ENCODE measurements at regions not wholly inside any gene's neighbourhood (a gene's known extent, or its start where the extent isn't known, plus 50 kb on each side); places are given as distances from the start of the nearest gene placed in this dataset.
"Not testable (repeated sequence)": the region's sequence is repeated elsewhere in the genome, so short reads cannot be mapped to it uniquely, and the experiment has no call there.

DNA sequence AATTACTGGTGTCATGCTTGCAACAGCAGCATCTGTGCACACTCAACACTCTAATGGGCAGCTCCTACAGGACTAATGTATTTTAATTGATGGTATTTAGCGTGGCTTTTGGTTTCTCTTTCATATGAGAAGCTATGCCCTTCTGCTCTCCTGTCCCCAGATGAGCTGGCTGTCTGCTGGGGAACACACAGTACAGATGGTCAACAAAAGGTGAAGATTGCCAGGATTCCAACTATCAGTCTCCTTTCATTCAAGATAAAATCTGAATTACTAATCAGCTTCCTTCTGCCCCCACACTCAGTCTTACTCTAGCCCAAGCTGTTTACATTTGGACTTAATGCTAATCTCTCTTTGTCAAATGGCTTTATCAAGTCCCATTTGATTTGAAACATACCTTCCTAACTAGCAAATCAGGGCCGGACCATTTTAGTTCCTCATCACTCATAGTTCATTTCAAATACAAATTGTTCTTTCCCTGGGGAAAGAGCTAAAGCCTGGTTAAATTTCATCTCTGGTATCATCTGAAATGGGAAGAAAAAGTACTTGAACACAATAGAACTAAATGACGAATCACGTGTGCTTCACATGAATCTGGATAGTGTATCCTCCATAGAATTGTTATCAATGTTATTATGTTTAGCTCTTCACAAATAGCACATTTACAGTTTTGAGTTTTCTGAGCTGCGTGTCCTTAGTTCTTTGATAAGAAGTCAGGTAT, 988.0 kb downstream of the PCDH17 start:
- DNase-seq (ENCODE audit: low read depth in 2 of 2) = no peak

DNA sequence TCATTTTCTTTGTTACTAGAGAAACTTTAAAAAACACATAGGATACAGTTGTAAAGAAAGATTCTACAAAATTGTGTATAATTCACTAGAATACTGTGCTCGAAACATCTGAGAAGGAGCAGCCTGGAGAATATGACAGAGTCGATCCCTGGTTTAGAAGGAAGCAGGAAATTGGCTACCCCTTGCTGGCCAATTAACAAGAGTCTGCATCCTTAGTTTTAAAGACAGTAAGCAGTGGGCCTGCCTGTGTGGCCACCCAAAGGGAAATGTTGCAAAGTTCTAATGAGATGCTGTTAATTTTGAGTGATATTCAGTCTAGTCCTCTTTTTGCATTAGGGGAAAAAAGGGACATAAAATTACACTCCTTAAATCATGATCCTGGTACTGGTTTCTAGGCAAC, 988.6 kb downstream of the PCDH17 start:
- DNase-seq (ENCODE audit: low read depth in 2 of 2) = no peak

DNA sequence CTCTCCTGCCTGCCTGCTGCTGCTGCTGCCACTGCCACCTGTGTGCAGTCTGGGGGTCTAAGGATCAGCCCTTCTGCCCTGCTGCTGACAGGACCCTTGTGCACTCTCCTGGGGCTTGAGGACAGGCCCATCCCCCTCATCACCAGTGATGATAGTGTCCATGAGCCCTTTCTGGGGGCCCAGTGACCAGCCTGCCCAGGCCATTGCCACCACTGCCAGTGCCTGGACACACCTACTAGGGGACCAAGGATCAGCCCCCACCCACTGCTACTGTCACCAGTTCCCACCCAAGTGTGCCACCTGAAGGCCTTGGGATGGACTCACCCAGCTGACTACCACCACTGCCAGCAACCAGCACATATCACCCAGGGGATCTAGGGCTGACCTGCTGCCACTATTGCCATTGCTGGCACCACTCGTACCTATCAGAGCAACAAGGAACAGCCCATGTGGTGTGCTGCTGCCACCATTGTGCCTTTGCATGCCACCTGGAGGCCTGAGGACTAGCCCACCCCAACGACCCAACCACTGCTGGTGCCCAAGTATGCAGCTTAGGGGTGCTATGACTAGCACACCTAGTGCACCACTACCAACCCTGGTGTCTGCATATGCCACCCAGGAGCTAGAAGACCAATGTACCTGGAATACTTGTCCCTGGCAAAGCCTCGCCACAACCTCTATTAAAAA, 994.3 kb downstream of the PCDH17 start:
- no peak for DNase-seq (ENCODE audit: low read depth in 2 of 2)

DNA sequence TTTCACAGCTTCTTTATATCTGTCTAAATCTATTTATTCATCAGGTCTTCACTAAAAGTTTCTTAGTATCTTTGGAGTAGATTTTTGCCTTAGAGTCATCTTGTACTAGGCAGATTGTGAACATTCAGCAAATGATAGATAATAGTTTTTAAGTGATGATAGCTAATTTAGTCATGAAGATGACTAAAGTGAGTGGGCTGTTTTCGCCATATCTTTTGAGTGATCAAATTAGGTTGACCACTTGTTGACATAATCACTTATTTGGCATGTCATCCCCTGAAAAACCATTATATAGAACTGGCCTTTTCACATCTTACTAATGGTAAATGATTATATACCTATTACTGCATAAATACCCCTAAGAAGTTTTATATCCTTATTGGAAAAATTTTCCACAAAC, 999.2 kb downstream of the PCDH17 start:
- DNase-seq (ENCODE audit: low read depth in 2 of 2) = no peak

DNA sequence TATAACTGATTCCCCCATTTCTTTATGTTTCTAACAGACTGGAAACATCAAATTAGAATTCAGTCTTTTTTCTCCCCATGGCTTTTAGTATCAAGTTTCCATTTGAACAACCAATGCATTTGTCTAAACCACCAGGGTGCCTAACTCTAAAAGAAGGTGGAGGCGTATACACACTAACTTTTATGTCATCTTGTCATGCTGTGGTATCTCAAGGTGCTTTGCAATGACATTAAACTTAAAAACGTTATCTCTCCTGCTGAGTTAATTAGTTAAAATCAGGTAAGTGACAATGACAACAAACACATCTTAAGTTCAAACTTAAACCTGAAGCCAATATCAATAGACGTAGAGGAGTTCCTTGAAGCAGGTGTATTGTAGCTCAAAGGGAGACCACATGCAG, 1001.7 kb downstream of the PCDH17 start:
- DNase-seq (ENCODE audit: low read depth in 2 of 2) = no peak

DNA sequence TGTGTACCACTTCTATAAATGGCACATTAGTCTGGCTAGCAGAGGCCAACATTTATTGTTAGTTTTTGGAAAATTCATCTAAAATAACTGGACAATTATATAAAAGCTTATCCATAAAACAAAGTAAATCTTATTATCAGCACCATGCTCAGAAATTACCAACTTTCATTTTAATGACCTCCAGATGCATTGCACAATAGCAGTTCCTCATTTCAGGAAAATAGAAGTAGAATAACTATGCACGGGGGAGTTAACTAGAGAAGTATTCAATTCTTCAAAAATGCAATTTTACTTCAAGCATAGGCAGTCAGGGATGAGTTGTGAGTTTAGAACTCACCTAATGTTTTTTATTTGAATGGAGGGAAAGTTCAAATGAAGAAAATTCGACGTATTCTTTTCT, 1023.5 kb downstream of the PCDH17 start:
- no peak for DNase-seq (ENCODE audit: low read depth in 2 of 2)

DNA sequence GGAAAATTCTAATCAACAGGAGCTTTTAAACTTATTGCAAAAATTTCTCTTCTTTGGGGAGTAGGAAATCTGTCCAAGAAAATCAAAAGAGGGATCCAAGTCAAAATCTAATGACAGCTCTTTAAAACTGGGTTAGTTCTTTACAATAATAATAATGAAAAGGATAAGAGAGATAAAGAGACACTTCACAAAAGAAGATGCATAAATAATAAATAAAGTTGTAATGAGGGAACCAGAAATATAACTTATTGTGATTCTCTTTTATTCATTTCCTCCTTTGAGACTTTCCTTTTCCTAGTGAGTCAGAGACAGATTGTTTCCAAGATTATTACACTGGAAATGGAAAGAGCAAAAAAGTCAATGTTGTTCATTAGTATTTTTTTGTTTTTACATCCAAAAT, 1029.3 kb downstream of the PCDH17 start:
- DNase-seq (ENCODE audit: low read depth in 2 of 2) = no peak

DNA sequence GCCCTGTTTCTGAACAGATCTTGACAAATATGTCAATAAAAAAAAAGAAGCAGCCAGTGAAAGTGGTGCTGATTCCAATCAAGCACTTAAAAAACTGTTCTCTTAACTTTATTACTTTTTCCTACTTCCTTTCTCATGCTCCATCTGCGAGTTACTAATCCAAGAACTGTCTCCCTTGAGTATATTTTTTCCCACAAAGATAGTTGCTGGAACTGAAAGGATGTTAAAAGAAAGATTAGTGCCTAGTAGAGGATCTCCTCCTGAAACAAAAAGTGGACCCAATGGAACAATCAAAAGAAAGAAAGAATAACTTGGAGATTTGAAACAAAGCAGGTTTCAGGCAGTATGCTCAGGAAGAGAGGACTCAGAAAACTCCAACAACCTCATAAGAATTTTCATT, 1034.8 kb downstream of the PCDH17 start:
- DNase-seq (ENCODE audit: low read depth in 2 of 2) = no peak

DNA sequence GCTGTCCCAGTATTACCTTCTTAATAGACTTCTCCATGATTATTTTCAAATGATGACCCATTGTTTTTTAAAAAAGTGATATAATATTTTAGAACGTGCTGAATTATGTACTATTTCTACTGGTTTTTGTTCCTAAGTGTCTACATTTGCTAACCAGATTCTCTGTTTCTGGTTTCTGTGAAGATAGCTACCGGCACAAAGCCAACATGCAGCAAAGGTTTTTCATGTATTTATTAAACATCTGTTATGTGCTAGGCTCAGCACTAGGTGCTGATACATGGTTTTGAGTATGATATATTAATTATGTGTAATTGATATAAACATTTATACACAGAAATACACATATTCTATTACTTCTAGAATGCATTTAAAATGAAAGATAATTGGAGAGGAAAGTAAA, 1035.6 kb downstream of the PCDH17 start:
- DNase-seq (ENCODE audit: low read depth in 2 of 2) = no peak

DNA sequence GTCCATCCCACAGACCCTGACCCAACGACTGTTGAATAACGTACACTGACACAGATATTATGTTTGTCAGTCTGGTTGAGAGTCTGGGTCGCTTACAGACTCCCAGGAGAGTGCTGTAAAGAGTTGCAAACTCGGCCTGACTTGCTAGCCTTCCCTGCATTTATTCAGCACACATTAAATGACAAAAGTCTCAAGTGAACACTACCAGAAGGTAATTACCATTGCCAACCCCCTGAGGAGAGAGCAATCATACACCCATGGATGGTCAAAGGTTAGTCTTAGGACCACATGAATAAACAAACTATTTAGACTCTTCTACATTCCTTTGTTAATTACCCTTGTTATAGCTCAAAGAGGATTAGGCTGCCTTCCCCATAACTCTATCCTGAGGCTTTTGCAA, 1048.6 kb downstream of the PCDH17 start:
- DNase-seq (ENCODE audit: low read depth in 2 of 2) = no peak

DNA sequence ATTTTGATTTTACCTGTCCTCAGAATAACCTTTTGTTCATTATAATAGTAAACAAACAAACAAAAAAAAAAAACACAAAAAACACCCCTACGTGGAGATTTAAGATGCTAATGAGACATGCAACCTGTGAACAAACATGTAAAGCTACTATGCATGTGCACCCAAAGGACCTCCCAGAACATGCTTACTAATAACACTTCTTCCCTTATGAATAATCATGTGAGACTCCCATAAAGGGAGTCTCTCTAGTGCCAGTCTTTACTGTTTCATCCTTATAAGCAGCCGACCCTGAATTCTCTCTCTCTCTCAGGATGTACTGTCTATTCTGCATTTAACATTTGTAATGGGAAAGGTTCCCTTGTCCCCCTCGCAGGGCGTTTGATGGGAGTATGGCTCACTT, 1051.1 kb downstream of the PCDH17 start:
- no peak for DNase-seq (ENCODE audit: low read depth in 2 of 2)

DNA sequence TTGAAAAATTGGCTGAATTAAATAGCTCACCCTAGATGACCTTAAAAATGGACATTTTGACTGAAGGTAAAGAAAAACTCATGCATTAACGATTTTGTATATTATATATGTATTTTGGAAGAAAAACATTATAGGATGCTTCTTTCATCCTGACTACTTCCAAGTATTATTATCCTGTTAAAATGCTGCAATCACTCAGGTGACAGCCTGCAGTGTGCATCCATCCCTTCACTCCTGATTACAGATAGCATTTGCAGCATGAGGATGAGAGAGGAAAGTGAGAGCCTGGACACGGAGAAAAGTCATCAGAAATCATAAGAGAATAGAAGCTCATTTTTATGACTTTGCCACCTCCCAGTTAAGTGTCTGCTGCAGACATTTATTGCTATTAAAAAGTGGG, 1055.6 kb downstream of the PCDH17 start:
- DNase-seq (ENCODE audit: low read depth in 2 of 2) = no peak

DNA sequence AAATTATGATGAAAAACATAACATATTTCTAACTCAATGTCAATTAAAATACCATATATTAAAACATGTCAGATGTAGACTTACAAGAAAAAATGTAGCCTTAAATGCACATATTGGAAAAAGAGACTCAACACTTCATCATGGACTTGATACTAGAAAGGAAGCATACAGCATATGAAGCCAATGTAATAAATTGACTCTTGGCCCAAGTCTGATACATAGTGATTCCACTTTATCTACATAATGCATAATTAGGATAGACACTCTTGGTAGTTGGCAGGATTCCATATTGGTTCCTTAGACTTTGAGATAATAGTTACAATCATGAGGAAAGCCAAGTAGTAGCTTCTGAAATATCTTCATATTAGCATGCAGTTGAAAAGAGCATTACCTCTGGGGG, 1067.0 kb downstream of the PCDH17 start:
- no peak for DNase-seq (ENCODE audit: low read depth in 2 of 2)

DNA sequence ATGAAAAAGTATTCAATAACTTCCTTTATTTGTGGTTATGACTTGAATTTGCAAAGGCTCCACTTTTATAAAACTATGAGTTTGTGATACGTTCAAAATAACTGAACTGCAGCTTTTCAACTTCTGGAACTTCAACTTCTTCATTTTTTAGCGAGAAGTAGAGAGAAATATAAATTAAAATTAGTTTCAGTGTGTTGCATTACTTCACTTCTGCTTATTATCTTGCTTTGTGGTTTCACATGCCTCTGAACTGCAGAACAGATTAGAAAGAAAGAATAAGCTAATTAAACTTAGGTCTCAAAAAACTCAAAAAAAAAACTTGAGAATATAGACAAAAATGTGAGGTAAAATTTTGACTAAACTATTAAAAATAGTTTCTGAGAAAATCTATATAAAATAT, 1073.4 kb downstream of the PCDH17 start:
- no peak for DNase-seq (ENCODE audit: low read depth in 2 of 2)

DNA sequence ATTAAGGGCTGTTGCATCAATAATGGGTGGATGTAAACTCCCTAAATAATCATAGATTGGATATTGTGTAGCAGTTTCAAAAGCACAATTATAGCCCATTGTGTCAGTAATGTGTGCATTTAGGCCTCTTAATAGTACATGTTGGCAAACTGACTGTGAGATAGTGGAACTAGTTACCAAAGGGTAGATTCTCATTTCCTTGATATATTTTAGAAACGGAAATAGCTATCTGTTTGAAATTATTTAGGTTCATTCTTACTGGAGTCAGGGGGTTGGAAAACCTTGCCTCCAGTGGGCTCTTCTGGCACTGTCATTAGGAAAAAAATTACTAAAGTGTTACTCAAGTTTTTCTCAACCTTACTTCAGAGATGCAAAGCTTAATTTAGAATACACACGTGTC, 1074.9 kb downstream of the PCDH17 start:
- no peak for DNase-seq (ENCODE audit: low read depth in 2 of 2)

DNA sequence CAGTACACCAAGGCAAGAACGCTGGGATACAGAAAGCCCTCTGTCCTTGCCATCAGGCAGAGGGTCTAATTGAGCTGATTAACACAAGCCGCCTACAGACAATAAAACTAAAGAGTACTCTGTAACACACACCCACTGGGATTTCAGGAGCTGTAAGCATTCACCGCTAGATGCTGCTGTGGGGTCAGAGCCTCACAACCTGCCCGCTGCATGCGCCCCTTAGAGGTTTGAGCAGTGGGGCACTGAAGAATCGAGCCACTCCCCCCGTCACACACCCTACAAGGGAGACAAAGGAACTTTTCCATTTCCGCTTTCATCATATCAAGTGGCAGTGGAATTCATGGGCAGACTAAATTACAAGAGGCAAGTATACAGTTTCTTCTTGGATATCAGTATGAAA, 1080.6 kb downstream of the PCDH17 start:
- DNase-seq (ENCODE audit: low read depth in 2 of 2) = no peak

DNA sequence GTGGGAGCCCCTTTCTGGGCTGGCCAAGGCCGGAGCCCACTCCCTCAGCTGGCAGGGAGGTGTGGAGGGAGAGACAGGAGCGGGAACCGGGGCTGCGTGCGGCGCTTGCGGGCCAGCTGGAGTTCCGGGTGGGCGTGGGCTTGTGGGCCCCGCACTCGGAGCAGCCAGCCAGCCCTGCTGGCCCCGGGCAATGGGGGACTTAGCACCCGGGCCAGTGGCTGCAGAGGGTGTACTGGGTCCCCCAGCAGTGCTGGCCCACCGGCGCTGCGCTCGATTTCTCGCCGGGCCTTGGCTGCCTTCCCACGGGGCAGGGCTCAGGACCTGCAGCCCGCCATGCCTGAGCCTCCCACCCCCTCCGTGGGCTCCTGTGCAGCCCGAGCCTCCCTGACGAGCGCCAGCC, 1082.5 kb downstream of the PCDH17 start:
- not testable (repeated sequence) for DNase-seq (ENCODE audit: low read depth in 2 of 2)

DNA sequence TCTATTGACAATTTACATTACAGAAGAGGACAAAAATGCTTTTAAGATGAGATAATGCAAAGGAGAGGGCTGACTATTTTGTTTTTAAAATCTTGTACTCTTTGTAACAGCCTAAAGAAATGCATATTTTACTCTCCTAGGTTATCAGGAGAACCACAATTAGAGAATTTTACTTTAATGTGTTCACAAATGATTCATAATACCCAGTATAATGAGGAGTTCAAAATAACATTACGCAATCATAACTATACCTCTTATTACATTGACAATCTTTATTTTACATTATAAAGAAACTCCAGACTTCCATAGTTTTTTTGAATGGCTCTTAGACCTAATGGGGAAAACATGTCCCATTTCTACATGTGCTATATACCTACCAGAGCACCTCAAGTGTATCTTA, 1089.7 kb downstream of the PCDH17 start:
- no peak for DNase-seq (ENCODE audit: low read depth in 2 of 2)

DNA sequence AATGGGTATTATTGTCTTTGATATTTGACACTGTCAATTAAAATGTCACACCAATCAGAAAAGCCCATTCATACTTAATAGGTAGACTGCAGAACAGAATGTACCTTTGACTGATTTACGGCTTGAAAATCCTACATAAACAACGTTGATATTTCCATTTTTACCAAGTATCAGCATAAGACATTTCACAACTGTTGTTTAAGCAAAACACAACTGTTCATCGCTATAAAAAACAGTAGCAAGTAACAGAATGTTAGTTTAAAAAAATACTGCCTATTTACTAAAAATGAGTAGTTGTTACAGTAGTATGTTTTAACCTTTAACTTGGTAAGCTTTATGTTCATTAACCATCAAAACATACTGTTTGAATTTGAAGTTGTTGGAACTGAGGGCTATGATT, 1096.6 kb downstream of the PCDH17 start:
- no peak for DNase-seq (ENCODE audit: low read depth in 2 of 2)

DNA sequence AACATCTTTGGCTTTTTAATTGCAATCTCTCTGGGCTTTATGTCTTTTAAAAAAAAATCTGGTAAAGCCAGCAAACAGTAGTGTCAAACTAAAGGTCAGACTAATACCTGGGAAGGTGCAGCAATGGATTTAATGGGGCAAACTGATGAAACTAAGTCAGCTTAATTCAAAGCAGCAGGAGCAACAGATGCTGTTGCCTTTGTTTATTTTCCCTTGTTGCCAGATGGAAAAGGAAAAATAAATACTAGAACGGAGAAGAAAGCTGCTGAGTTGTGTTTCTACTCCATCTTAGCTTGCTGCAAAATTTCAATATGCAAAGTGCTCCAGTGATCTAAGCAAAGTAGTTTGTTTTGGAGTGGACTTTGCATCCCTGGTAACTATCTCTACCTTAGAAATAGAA, 1097.8 kb downstream of the PCDH17 start:
- no peak for DNase-seq (ENCODE audit: low read depth in 2 of 2)

DNA sequence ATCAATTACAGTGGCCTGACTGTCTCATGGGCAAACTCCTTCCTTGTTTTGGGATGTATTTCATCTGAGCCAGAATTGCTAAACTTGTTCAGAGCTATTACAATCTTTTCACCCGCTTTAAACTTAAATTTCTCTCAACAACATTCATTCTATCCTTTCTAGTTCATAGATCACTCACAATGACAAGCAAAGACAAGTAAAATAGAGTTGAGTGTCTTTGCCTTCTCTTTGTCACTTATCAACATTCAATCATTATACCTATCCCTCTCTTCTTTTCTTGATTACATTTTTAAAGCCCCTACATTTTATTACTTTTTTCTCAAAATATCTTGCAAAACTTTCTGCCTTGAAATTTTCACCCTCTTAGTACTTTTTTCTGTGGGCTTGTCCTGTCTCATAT, 1113.1 kb downstream of the PCDH17 start:
- no peak for DNase-seq (ENCODE audit: low read depth in 2 of 2)

DNA sequence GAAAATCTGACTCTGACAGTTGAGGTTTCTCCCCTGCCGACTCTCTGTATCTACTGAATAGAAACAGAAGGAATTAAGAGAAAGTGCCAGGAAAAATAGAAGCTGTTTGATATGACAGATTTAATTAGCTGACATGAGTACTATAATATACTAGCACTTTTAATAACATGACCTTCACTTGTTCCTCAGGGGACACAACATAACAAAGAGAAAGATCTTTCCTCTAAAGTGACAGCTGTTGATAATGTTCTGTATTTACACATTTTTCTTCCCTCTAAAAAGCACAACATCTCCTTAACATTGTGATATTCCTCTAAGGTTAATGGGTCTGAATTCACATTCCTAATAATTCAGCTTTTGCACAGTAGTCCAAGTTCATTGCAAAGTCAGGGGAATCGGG, 1136.0 kb downstream of the PCDH17 start:
- no peak for DNase-seq (ENCODE audit: low read depth in 2 of 2)

DNA sequence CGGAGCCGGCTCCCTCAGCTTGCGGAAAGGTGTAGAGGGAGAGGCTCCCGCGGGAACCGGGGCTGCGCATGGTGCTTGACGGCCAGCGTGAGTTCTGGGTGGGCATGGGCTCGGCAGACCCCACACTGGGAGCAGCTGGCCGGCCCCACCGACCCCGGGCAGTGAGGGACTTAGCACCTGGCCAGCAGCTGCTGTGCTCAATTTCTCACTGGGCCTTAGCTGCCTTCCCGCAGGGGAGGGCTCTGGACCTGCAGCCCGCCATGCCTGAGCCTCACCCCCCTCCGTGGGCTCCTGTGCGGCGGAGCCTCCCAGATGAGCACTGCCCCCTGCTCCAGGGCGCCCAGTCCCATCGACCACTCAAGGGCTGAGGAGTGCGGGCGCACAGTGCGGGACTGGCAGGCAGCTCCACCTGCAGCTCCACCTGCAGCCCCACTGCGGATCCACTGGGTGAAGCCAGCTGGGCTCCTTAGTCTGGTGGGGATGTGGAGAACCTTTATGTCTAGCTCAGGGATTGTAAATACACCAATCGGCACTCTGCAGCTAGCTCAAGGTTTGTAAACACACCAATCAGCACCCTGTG, 1141.8 kb downstream of the PCDH17 start:
- DNase-seq (ENCODE audit: low read depth in 2 of 2) = no peak

Data from activated CD4-positive, alpha-beta T cell treated with anti-CD3 and anti-CD28 coated beads for 24 hours (primary cell).